PC-9 (cell line): ENCODE measurements at regions not wholly inside any gene's neighbourhood (a gene's known extent, or its start where the extent isn't known, plus 50 kb on each side); places are given as distances from the start of the nearest gene placed in this dataset.

Experiments
- CTCF ChIP-seq: fragments of 200-600 bp; sonication (generic); conservative IDR thresholded peaks from 2 replicates; pipeline ENCODE4 v1.6.1; 2017; ENCODE audit warnings: mixed run types, antibody characterized with exemption, mild to moderate bottlenecking, moderate library complexity
- EZH2 ChIP-seq: fragments of 200-600 bp; sonication (generic); IDR thresholded peaks from 2 replicates; pipeline ENCODE4 v1.8.0; 2017; ENCODE audit warnings: antibody characterized with exemption, low read depth

GRCh38 chr4:148684638-148685037 is 242.4 kb upstream of the NR3C2 start:
- no peak for TF ChIP-seq CTCF
- no peak for TF ChIP-seq EZH2
